Astrocyte of the hippocampus (primary cell): ENCODE measurements at regions not wholly inside any gene's neighbourhood (a gene's known extent, or its start where the extent isn't known, plus 50 kb on each side); places are given as distances from the start of the nearest gene placed in this dataset.

Experiments
- DNase-seq: peaks from one replicate; pipeline ENCODE4 v3.0.0; 2011; ENCODE audit warnings: low read depth, low spot score

GRCh38 chr11:131121426-131122333, 205.4 kb upstream of the SNX19 start:
- no peak for DNase-seq

DNA sequence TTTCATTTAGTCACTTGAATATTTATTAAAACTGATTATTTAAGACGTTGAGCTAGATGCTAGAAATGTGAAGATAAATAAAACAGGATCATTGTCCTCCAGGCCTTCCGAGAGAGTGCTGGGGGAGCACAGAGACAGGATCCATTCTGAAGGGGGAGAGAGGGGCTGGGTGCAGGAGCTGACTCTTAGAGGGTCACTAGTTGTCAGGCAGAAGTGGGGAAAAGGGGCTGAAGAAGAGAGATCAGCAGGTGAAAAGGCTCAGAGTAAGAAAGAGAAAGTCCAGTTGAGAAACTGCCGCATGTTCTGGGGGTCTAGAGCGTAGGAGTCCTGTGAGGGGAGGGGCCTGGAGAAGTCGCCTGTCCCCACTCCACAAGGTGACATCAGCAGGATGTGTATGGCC, 206.2 kb upstream of the SNX19 start:
- no peak for DNase-seq

GRCh38 chr11:131129474-131129873, 213.2 kb upstream of the SNX19 start:
- no peak for DNase-seq

DNA sequence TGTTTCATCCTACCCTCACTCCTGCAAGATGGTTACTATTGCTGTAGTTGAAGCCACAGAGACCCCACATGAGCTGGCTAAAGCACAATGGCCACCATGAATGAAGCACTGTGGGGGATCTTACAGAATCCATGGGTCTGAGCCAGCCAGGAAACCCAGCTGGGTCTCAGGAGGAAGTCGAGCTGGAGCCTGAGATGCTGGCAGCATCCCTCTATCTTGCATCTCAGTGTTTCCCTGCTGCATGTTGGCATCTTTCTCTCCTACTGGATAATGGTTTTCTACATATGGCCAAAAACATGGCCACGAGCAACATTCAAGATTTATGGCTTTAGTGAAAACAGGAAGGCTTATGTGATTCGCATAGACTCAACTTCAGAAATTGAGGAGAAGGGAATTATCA, 219.3 kb upstream of the SNX19 start:
- no peak for DNase-seq

- DNase-seq, result no peak
Observed at GRCh38 chr11:131136486-131136885, 220.2 kb upstream of the SNX19 start.

- DNase-seq, result peak; percentile 2
Observed at GRCh38 chr11:131137046-131137445, 220.8 kb upstream of the SNX19 start.

DNA sequence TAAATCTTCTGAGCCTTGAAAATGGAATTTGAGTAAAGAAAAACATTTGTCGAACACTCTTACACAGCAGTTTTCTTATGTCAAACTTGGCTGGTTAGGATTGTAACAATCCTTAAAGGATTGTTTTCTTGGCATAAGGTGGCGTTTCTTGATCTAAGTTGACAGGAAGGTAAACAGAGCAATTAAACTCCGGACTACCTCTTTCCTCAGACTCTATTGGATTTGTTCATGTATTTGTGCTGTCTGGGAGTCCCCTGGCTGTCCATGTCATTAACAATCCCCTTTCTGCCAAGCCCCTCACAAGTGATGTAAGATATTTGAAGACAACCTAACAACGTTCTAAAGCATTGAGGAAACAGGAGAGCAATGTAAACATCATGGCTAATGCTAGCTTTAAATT, 222.5 kb upstream of the SNX19 start:
- peak; percentile 10 for DNase-seq

- no peak for DNase-seq
Observed at GRCh38 chr11:131145791-131146190, 224.6 kb upstream of the NTM start.

DNA sequence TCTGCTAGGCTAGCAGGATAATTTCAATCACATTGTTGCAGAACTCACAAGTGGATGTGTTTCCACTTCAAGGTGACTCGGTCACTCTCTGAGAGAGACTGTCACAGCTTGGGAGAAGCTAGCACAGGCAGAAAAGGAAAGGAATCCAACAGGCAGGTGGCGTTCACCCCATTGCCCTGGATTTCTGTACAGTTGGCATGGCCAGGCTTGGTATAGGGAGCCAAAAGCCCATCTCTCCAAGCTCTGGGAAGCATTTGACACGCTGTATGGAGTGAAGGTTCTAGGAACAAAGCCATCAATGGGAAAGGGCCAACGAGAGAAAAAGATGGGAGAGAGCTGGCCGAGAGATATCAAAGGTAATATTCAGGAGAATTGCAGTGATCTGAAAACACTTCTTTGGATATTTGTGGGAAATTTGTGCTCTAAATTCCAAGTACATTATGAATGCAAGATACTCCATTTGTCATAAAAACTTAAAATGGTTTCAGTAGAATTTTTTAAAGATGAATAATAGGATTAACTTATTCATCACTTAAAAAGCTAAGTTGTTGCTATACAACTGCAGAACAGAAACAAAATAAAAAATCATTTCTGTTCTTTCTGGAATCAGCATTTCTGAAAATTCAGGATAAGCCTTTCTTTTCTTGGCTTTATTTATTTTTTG, 223.5 kb upstream of the NTM start:
- DNase-seq, result no peak

DNA sequence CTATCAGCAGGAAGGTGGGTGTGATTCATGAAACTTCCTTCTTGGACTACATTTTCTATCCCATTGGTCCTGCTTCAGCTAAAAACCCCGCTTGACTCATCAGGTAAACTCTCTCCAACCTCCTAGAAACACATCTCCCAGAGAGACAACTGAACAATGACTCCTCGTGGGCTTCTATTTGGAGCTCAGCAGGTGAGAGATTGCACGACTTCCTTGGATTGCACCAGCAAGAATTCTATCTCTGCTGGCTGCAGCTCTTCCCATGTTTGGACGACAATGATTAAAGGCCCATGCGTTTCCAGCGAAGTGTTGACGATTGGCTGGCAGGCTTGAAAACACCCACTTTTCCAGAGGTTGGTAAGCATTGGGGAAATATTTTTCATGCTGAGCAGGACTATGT, 216.1 kb upstream of the NTM start:
- DNase-seq, result no peak

GRCh38 chr11:131157678-131158077, 212.7 kb upstream of the NTM start:
- no peak for DNase-seq

DNA sequence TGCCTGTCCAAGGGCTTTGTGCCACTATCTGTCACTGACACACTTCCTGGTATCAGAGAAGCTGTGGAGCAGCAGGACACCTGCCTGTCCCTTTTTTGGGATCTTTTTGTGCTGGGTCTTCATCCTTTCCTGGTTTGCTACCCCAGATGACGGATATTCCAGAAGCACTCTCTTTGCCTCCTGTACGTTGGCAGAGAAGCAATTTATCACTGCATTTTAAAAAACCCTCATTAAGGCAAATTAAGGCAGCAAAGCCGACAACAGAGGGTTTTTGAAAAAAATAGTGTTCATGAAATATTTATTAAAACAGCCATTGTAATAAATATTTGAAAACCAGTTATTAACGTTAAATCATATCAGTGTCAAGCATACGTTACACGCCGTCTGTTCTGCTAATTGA, 209.6 kb upstream of the NTM start:
- DNase-seq, result no peak

GRCh38 chr11:131163613-131164012, 206.8 kb upstream of the NTM start:
- DNase-seq, result no peak

GRCh38 chr11:131165036-131165435, 205.4 kb upstream of the NTM start:
- DNase-seq, result no peak

DNA sequence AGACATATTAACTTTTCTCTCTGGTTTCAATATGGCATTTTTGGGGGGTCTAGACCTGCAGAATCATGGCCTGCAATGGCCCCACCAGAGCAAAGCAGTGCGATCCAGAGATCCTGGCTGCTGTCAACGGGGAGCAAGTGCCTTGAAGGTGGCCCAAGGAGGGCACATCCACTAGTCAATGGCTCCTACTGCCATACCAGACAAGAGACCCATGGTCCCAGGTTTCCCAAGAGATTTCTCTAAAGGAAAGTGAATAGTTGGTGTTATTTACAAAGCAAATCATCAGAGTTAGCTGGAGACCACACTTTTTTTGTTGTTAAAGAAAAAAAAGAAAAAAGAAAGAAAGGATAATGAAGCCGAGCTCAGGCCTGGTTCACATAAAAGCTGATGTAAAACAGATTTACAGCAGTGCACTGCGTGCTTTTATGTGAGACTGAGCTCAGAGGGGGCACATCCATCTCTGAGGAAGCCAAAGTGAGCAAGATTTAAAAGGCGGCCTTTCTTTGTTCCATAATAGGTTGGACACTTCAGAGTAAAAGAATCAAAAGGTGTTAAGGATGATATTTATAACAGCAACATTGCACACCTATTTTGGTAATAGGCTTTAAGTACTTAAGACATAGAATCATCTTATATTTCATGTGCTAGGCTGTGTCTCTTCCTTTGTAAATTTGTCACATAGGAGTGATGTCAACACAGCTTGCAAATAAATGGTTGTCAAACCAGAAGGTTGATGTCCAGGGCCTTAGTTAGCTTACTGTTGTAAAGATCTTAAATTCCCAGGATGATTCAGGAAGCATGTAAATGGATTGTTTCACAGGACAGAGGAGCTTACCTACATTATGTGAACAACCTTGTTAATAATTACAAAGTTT, 201.3 kb upstream of the NTM start:
- no peak for DNase-seq

DNA sequence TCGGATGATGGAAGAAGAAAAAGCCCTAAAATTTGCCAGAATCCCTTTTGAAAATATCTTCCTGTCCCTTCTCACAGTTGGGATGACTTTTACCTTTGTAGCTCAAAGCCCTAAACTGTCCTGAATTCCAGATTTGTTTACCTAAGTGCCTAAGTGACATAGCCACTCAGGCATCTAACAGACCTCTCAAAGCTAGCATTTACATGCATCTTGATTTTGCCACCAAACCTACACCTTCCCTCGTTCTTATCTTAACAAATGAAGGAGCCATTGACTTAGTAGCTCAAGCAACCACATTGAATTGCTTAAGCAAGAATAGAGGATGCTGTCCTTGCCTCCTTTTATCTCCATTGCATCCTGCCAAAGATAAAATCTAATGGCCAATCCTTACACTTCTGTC, 198.4 kb upstream of the NTM start:
- no peak for DNase-seq

DNA sequence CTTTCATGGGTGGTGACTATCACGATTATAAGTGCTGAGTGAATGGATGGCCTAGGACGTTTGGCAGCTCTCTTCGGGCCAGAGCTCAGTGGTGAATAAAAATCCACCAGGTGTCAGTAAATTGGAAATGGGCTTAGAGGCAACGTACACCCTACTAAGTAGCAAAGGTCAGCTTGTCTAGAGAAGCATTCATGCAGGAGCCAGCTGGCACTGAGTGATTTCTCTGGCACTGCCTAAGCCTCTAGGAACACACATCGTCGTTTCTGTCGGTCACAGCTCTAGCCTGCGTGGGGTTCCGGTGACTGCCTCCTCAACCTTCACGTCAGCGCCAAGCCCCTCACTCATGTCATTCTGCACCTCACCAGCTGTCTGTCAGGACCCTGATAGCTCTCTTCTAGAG, 192.4 kb upstream of the NTM start:
- no peak for DNase-seq

- no peak for DNase-seq
Observed at GRCh38 chr11:131178596-131178995, 191.8 kb upstream of the NTM start.

- no peak for DNase-seq
Observed at GRCh38 chr11:131179836-131180235, 190.6 kb upstream of the NTM start.

DNA sequence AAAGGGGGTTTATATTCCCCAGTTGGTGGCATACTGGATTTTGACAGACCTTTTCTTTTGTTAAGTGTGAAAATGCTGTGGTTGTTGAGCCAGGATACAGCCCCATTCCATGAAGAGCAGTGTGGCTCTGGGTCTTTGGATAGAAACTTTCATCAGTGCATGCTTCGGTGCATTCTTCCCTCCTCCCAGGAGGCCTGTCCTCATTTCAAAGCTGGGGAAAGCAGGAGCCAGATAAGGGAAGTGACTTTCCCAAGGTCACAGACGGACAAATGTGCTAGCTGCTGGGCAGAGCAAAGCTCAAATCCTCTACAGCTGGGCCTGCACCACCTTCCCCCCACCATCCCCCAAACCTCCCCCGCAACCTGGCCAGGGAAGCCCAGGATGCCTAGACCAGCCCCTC, 184.5 kb upstream of the NTM start:
- DNase-seq, result no peak

GRCh38 chr11:131186629-131187101, 183.8 kb upstream of the NTM start:
- DNase-seq, result no peak

DNA sequence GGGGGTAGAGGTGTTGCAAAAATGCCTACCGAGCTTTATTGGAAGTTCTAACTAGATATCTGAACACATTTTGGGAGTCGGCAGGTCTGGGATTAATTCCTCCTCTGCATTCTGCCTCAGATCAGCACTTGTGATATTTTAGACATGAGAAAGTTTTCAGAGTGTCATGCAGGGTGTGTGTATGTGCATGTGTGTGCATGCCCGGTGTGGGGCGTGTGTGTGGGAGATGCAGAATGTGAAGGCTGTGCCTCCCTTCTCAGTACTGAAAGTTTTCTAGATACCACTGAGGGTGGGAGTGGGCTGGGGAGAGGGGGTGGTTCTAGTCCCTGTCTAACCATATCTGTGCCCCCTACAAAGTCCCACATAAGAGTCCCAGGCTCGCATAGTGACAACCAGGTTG, 180.0 kb upstream of the NTM start:
- no peak for DNase-seq
